Islet precursor cell (in vitro differentiated cells): ENCODE measurements at regions not wholly inside any gene's neighbourhood (a gene's known extent, or its start where the extent isn't known, plus 50 kb on each side); places are given as distances from the start of the nearest gene placed in this dataset.

ENCODE experiments used
- DNase-seq: peaks from one replicate; pipeline ENCODE4 v3.0.0-alpha.2; 2018

GRCh38 chr15:36208868-36209582 is 370.4 kb upstream of the CDIN1 start:
- DNase-seq = no peak

- DNase-seq = no peak
These were observed 369.0 kb upstream of the CDIN1 start for GRCh38 chr15:36210426-36210825.

- no peak for DNase-seq
These were observed 361.1 kb upstream of the CDIN1 start for GRCh38 chr15:36218322-36218721.

GRCh38 chr15:36218991-36219390 is 360.4 kb upstream of the CDIN1 start:
- no peak for DNase-seq

DNA sequence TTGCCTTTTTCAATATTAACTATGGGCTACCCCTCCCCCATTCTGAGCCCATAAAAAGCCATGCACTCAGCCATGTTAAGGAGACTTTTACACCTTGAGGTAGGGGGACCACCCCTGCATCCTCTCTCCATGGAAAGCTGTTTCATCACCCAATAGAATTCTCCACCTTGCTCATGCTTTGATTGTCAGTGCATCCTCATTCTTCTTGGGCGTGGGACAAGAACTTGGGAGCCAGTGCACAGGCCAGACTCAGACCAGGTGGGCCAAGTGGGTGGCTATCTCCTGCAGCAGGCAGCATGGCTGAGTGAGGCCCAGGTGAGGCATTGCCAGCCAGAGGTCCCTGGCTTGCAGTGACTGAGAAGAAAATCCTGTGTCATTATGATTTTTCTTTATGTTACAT is 357.4 kb upstream of the CDIN1 start:
- no peak for DNase-seq

GRCh38 chr15:36230776-36231175 is 348.6 kb upstream of the CDIN1 start:
- no peak for DNase-seq

DNA sequence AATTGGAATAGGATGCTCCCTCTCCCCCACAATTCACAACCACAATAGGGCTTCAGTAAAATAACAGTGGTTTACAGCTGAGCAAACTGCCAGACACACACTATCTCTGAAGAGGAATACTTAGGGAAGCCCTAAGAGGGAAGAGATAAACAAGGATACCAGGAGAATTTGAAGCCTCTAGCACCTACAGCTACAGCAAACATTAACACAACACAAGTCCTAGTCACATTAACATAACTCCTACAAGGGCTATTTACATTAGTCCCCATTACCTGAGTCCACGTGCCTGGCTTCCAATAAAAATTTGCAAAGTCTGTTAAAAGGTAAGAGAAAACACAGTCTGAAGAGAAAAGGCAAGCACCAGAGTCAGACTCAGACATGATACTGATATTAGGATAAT is 346.9 kb upstream of the CDIN1 start:
- no peak for DNase-seq

DNA sequence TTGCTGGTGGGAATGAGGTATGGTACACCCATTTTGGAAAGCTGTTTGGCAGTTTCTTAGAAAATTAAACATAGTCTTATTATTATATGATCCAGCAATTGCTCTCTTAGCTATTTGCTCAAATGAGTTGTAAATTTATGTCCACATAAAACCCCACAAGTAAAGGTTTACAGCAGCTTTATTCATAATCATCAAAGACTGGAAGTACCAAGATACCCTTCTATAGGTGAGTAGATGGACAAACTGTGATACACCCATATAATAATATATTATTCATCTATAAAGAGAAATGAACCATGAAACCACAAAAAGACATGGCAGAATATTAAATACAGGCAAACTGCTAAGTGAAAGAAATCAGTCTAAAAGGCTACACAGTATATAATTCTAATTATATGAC is 344.7 kb upstream of the CDIN1 start:
- DNase-seq = no peak

GRCh38 chr15:36235173-36235572 is 344.3 kb upstream of the CDIN1 start:
- no peak for DNase-seq

DNA sequence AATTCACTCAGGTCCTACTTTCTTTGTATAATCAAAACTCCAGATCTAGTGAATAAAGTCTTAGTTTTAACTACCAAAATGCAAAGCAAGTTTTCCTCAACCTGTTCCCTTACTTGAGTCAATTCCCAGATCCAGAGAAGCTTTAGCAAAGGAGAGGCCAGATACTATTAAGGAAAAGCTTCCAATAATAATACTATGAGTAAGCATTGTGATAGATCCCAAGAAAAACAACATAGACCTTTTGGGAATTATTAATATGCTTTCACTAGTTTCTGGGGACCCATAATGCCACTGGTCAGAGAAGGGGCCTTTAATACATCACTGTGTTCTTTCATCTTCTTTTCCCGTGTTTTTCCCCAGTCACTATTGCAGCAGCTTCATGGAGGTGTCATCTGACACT is 339.9 kb upstream of the CDIN1 start:
- DNase-seq = no peak

GRCh38 chr15:36251450-36251849 is 328.0 kb upstream of the CDIN1 start:
- no peak for DNase-seq

GRCh38 chr15:36252146-36252711 is 327.2 kb upstream of the CDIN1 start:
- DNase-seq = no peak

- no peak for DNase-seq
These were observed 325.0 kb upstream of the CDIN1 start for GRCh38 chr15:36254426-36254825.

DNA sequence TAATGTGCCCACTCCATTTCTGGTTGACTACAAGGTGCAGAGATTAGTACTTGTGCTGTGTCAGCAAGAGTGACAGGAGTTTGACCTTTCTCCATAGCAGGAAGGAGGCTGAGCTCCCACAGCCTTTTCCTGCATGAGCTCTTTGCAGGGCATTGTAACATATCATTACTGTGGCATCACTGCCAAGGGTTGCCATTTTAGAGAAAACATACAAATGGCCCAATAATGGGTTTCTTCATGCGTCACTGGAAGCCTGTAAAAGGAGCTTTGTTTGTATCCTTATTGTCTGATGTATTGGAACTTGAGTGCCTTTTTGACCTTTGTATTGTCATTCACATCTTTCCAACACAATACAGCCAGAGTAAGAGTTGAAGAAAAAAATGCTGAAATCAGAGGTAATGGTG is 323.0 kb upstream of the CDIN1 start:
- DNase-seq = no peak

- DNase-seq = no peak
These were observed 315.8 kb upstream of the CDIN1 start for GRCh38 chr15:36263666-36264065.

DNA sequence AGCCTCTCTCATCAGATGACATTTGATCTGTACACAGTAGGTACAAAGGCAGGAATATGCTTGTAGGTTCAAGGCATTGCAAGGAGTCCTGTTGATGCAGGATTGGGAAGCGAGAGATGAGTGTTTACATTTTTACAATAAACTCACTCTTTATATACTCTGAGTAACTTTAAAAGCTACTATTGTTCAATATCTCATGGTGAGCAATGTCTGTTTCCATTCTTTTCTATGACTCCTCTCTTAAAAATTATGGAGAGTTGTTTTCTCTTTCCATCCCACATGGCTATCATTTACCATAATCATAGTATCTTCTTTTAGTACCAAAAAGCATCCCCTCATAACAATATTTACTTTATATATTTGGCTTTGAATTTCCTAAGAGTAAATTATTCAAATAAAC is 314.0 kb upstream of the CDIN1 start:
- no peak for DNase-seq

- no peak for DNase-seq
These were observed 308.4 kb upstream of the CDIN1 start for GRCh38 chr15:36271048-36271447.

DNA sequence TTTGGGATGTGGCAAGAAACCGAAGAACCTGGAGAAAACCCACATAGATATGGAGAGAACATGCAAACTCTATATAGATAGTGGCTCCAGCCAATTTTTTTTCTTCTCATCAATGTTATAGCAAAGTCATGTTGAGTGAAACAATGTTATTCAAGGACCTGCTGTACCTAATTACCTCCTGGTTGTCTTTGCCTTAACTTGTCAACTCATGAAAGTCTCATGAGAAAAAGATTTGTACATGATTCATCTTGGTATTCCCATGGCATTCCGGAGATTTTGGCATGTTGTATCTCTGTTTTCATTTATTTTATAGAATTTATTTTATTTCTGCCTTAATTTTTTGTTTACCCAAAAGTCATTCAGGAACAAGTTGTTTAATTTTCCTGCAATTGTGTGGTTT is 303.8 kb upstream of the CDIN1 start:
- no peak for DNase-seq

- peak; percentile 74 for DNase-seq
These were observed 301.2 kb upstream of the CDIN1 start for GRCh38 chr15:36278219-36278618.

GRCh38 chr15:36282821-36283220 is 296.6 kb upstream of the CDIN1 start:
- no peak for DNase-seq

DNA sequence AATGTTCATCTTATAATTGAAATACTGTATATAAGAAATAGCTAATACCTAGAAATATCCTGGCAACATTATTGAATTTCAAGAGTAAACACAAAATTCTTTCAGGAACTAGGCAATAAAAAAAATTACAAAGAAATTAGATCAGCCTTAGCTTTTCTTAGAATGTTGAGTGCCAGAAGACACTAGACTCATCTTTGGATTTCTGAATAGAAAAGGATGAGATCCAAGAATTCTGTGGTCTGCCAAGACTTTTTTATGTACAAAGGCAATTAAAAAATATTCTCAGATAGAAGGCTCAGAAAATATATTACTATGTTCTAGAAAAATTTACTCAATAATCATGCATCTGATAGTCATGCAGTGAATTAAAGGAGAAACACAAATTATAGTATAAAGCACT is 294.5 kb upstream of the CDIN1 start:
- DNase-seq = no peak

- DNase-seq = no peak
These were observed 287.9 kb upstream of the CDIN1 start for GRCh38 chr15:36291501-36291900.

GRCh38 chr15:36294359-36294758 is 285.1 kb upstream of the CDIN1 start:
- DNase-seq = no peak

GRCh38 chr15:36301947-36302346 is 277.5 kb upstream of the CDIN1 start:
- DNase-seq = no peak

- no peak for DNase-seq
These were observed 266.4 kb upstream of the CDIN1 start for GRCh38 chr15:36313021-36313420.
